ENCODE measurements at regions not wholly inside any gene's neighbourhood (a gene's known extent, or its start where the extent isn't known, plus 50 kb on each side); places are given as distances from the start of the nearest gene placed in this dataset.

DNA sequence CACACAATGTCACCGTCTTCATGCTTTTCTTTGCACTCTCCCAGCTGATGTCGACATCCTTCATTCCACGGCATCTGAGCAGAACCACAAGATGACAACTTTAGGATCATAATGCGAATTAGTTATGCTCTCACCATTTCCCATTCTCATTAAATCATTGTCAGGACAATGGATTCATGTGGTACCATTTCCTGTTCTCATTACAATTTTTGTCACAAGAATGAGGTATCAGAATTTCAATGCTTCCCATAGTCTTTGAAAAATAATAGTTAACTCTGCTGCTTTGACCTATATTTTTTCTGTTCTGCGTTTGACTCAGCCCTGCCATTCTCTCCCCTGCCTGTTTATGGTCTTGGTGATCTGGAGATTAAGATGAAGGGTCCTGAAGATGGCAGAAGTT lies 175.7 kb upstream of the MDFIC2 start:
- CTCF ChIA-PET = no interaction called here
- no peaks in the 10 kb centered on the region for H3K9me2 ChIP-seq (ENCODE audit: insufficient read depth)
- H3K4me3 ChIP-seq (replicated peaks in 1 of 2; ENCODE audit: low read depth in 1 of 2, low read length in 2 of 2) = no peak overlapping the region
- H3K36me3 ChIP-seq (ENCODE audit: control insufficient read depth in 1 of 2, insufficient read depth in 2 of 2, low read length in 2 of 2) = no peaks in the 10 kb centered on the region
- H2AFZ ChIP-seq (ENCODE audit: low read depth, low read length, poor library complexity, severe bottlenecking) = no peak overlapping the region
- DNase-seq (ENCODE audit: low read depth, low spot score) (no peak), ATAC-seq (no peak)
- RAD21 ChIA-PET (ENCODE audit: low non-redundant PET in 1 of 2, low total read pairs in 2 of 2, uncharacterized antibody in 2 of 2, unreplicated experiment in 2 of 2) = no interaction called here
- H3K27me3 ChIP-seq (ENCODE audit: insufficient read depth, low read length) = no peaks in the 10 kb centered on the region
- no peaks in the 10 kb centered on the region for H4K20me1 ChIP-seq (ENCODE audit: insufficient read depth)
- TF ChIP-seq, protein P1, sequence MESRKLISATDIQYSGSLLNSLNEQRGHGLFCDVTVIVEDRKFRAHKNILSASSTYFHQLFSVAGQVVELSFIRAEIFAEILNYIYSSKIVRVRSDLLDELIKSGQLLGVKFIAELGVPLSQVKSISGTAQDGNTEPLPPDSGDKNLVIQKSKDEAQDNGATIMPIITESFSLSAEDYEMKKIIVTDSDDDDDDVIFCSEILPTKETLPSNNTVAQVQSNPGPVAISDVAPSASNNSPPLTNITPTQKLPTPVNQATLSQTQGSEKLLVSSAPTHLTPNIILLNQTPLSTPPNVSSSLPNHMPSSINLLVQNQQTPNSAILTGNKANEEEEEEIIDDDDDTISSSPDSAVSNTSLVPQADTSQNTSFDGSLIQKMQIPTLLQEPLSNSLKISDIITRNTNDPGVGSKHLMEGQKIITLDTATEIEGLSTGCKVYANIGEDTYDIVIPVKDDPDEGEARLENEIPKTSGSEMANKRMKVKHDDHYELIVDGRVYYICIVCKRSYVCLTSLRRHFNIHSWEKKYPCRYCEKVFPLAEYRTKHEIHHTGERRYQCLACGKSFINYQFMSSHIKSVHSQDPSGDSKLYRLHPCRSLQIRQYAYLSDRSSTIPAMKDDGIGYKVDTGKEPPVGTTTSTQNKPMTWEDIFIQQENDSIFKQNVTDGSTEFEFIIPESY (IDR thresholded peaks at IDR 0.05; ENCODE audit: extremely low read depth, insufficient replicate concordance, low read length) = no peak
- TF ChIP-seq POLR2A (IDR thresholded peaks at IDR 0.05; ENCODE audit: borderline replicate concordance, extremely low read depth, insufficient read depth, insufficient read length) (no peak), RAD21 (IDR thresholded peaks at IDR 0.05; ENCODE audit: low read depth) (no peak), ZFX (IDR thresholded peaks at IDR 0.05) (no peak), JUND (IDR thresholded peaks at IDR 0.05) (no peak), EZH2 (IDR thresholded peaks at IDR 0.05) (no peak), CBX3 (IDR thresholded peaks at IDR 0.05; ENCODE audit: low read depth) (no peak), ELF1 (IDR thresholded peaks at IDR 0.05; ENCODE audit: borderline replicate concordance, low read depth) (no peak), POLR2AphosphoS5 (IDR thresholded peaks at IDR 0.05; ENCODE audit: low read depth, low read length) (no peak), SRF (IDR thresholded peaks at IDR 0.05; ENCODE audit: low read depth) (no peak), YY1 (IDR thresholded peaks at IDR 0.05; ENCODE audit: extremely low read depth, insufficient replicate concordance, low read depth, low read length) (no peak)
- TF ChIP-seq, protein P2, sequence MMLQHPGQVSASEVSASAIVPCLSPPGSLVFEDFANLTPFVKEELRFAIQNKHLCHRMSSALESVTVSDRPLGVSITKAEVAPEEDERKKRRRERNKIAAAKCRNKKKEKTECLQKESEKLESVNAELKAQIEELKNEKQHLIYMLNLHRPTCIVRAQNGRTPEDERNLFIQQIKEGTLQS (IDR thresholded peaks at IDR 0.05) = no peak
- H3K4me1 ChIP-seq (ENCODE audit: control insufficient read depth in 1 of 2, insufficient read depth in 2 of 2, low read length in 2 of 2) = no peaks in the 10 kb centered on the region
- no TSS peak for BruUV-seq (replicated peaks)
- no peak overlapping the region for H3K4me2 ChIP-seq (ENCODE audit: low read length)
- no peaks in the 10 kb centered on the region for H3K79me2 ChIP-seq (ENCODE audit: insufficient read depth, low read length)
- intact Hi-C loops (cut with micrococcal nuclease) = no loop called here
- POLR2A ChIA-PET = no interaction called here
- peaks cover 0 to 3% of the 10 kb centered on the region in 2 experiments; a peak in 2 of 4 replicates for H3K9me3 ChIP-seq (ENCODE audit: control insufficient read depth in 1 of 2, insufficient read depth in 1 of 2, low read depth in 1 of 2, low read length in 2 of 2)
- H3K27ac ChIP-seq (ENCODE audit: low read depth, low read length) = no peak overlapping the region
- no peak overlapping the region for H3K9ac ChIP-seq (ENCODE audit: low read length)
